Gastrocnemius medialis (tissue), 4 donors: ENCODE measurements at regions not wholly inside any gene's neighbourhood (a gene's known extent, or its start where the extent isn't known, plus 50 kb on each side); places are given as distances from the start of the nearest gene placed in this dataset.

Experiments used
- CTCF ChIP-seq, 5 experiments: fragments of 450-650 bp in 3 of 5; fragments of 200-600 bp in 2 of 5; sonication (generic) in 2 of 5; IDR thresholded peaks in 4 of 5; conservative IDR thresholded peaks in 1 of 5; 1 replicate in 4 of 5; 2 replicates in 1 of 5; pipeline ENCODE4 v1.5.1; 2016 to 2019; ENCODE audit warnings: antibody characterized with exemption in 5 of 5, mild to moderate bottlenecking in 3 of 5, moderate library complexity in 3 of 5
- POLR2A ChIP-seq, 2 donors: fragments of 450-650 bp; IDR thresholded peaks; one replicate each; pipeline ENCODE4 v1.6.1; 2017; ENCODE audit warnings: antibody characterized with exemption in 2 of 2, mild to moderate bottlenecking in 2 of 2, moderate library complexity in 2 of 2

DNA sequence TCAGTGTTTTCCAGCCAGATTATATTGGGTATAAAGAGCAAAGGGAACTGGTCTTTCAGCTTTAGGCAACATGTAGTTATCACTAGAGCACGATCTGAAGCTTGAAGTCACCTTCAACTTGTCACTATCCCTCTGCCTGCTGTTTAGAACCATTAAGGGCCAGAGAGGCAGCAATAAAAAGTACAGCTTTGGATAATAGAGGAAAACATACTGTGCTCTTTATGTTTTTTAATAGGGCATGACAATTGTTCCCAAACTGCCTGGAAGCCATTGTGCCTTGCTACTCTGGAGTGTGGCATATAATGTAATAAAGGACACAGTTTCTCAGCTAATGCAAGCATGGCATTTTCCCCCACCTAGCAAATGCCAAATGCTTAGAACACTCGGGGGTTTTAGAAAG, 1912.0 kb upstream of the RAG2 start:
- TF ChIP-seq CTCF (IDR thresholded peaks at IDR 0.05 in 4 of 5, conservative IDR thresholded peaks at IDR 0.05 in 1 of 5) (no peak), POLR2A (IDR thresholded peaks at IDR 0.05) (no peak)
